ENCODE measurements at regions not wholly inside any gene's neighbourhood (a gene's known extent, or its start where the extent isn't known, plus 50 kb on each side); places are given as distances from the start of the nearest gene placed in this dataset.

- H3K4me1 ChIP-seq (ENCODE audit: control insufficient read depth in 1 of 2, insufficient read depth in 2 of 2, low read depth in 1 of 2, low read length in 1 of 2) = peaks cover 9 to 17% of the 10 kb centered on the region in 2 experiments; a peak in 3 of 4 replicates
- H3K4me2 ChIP-seq = no peak overlapping the region
- H3K4me3 ChIP-seq (ENCODE audit: low read depth in 2 of 2, low read length in 1 of 2) = no peak overlapping the region
- H3K27me3 ChIP-seq (ENCODE audit: insufficient read depth) = no peaks in the 10 kb centered on the region
- TF ChIP-seq MXI1 (IDR thresholded peaks at IDR 0.05; ENCODE audit: low read depth, low read length) (no peak), RXRA (IDR thresholded peaks at IDR 0.05; ENCODE audit: borderline replicate concordance, low read depth) (no peak), ELF1 (IDR thresholded peaks at IDR 0.05) (no peak), TEAD4 (IDR thresholded peaks at IDR 0.05; ENCODE audit: borderline replicate concordance, insufficient read depth) (no peak), EZH2phosphoT487 (IDR thresholded peaks at IDR 0.05; ENCODE audit: borderline replicate concordance, low read depth) (no peak), CHD2 (IDR thresholded peaks at IDR 0.05; ENCODE audit: low read length, partially characterized antibody) (no peak), YY1 (IDR thresholded peaks at IDR 0.05; ENCODE audit: low read depth) (no peak), CTCF (IDR thresholded peaks at IDR 0.05) (no peak)
- TF ChIP-seq, protein P1, sequence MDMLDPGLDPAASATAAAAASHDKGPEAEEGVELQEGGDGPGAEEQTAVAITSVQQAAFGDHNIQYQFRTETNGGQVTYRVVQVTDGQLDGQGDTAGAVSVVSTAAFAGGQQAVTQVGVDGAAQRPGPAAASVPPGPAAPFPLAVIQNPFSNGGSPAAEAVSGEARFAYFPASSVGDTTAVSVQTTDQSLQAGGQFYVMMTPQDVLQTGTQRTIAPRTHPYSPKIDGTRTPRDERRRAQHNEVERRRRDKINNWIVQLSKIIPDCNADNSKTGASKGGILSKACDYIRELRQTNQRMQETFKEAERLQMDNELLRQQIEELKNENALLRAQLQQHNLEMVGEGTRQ (IDR thresholded peaks at IDR 0.05; ENCODE audit: borderline replicate concordance, low read depth, low read length) = no peak
- no peaks in the 10 kb centered on the region for H4K20me1 ChIP-seq (ENCODE audit: insufficient read depth)
- peaks cover 4% of the 10 kb centered on the region for H3F3A ChIP-seq (replicated peaks; ENCODE audit: insufficient read depth)
- no peak overlapping the region for H2AFZ ChIP-seq (ENCODE audit: low read depth)
- H3K9me2 ChIP-seq = no peaks in the 10 kb centered on the region
- no peaks in the 10 kb centered on the region for H3K36me3 ChIP-seq (replicated peaks in 1 of 2; ENCODE audit: control insufficient read depth in 1 of 2, insufficient read depth in 2 of 2, low read length in 1 of 2)
- no peak for DNase-seq
- ChIA-PET CTCF (interaction anchor here (0.7 to 5.8 kb wide), 4 partner anchors 9 to 191 kb away, joined by 3 to 112 read pairs (median 26); no protein-coding TSS in a partner anchor), POLR2A (no interaction called here)
- 0 out of 4 replicates have a peak overlapping the region, but pooled peaks of 1 of the 2 experiments have one; percentile 13 for H3K27ac ChIP-seq (ENCODE audit: low read depth in 2 of 2, low read length in 1 of 2)
- no peaks in the 10 kb centered on the region; the same call in 1 of the 2 replicates for H3K9me3 ChIP-seq
- H3K9ac ChIP-seq = no peak overlapping the region
- no peaks in the 10 kb centered on the region for H3K79me2 ChIP-seq (ENCODE audit: insufficient read depth)
- 94% methylated on average over 19 of the region's 19 CpGs for WGBS (ENCODE audit: low lambda C conversion rate)
Measured at GRCh38 chr10:110356628-110357245, 52.0 kb upstream of the SMNDC1 start.

DNA sequence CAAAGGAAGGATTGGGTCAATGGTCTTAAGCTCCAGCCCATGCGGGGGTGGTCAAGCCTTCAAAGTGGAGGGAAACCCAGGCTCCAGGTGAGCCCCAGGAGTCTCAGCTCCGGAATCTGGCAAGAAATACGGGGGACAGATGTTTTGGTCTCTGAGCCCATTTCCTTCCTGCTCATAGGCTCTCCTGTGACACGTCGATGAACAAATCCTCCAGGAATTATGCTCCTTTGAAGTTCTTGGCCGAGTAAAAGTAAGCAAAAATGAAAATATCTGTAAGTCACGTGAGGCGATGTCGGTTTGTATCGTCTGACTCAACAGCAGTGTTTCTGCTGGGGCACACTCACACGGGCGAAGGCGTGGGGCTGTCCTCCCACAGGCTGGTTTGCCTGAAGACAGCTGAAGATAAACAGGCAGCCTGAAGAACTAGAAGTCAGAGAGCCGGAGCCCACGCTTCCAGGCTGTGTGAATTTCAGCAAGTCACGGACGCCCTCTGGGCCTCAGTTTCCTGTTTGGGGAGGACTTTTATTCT lies 52.6 kb upstream of the SMNDC1 start:
- ChIA-PET POLR2A (no interaction called here), CTCF (interaction anchor here (4.4 to 5.8 kb wide), 2 partner anchors 12 to 190 kb away, joined by 21 to 112 read pairs; no protein-coding TSS in a partner anchor)
- no peak overlapping the region for H3K4me3 ChIP-seq (ENCODE audit: low read depth in 2 of 2, low read length in 1 of 2)
- H3F3A ChIP-seq (replicated peaks; ENCODE audit: insufficient read depth) = peaks cover 4% of the 10 kb centered on the region
- H3K79me2 ChIP-seq (ENCODE audit: insufficient read depth) = no peaks in the 10 kb centered on the region
- H3K9ac ChIP-seq = no peak overlapping the region
- no peak for DNase-seq
- H3K27me3 ChIP-seq (ENCODE audit: insufficient read depth) = no peaks in the 10 kb centered on the region
- no peaks in the 10 kb centered on the region for H4K20me1 ChIP-seq (ENCODE audit: insufficient read depth)
- peaks cover 9 to 17% of the 10 kb centered on the region in 2 experiments; a peak in 3 of 4 replicates for H3K4me1 ChIP-seq (ENCODE audit: control insufficient read depth in 1 of 2, insufficient read depth in 2 of 2, low read depth in 1 of 2, low read length in 1 of 2)
- 52% methylated on average over 16 of the region's 17 CpGs for WGBS (ENCODE audit: low lambda C conversion rate)
- no peaks in the 10 kb centered on the region for H3K9me3 ChIP-seq
- H2AFZ ChIP-seq (ENCODE audit: low read depth) = no peak overlapping the region
- no peak overlapping the region for H3K4me2 ChIP-seq
- H3K27ac ChIP-seq (ENCODE audit: low read depth in 2 of 2, low read length in 1 of 2) = peak overlapping the region in 1 of 2 experiments; percentile 13; a peak in 1 of 4 replicates
- H3K9me2 ChIP-seq = no peaks in the 10 kb centered on the region
- no peaks in the 10 kb centered on the region for H3K36me3 ChIP-seq (replicated peaks in 1 of 2; ENCODE audit: control insufficient read depth in 1 of 2, insufficient read depth in 2 of 2, low read length in 1 of 2)
- TF ChIP-seq CHD2 (IDR thresholded peaks at IDR 0.05; ENCODE audit: low read length, partially characterized antibody) (no peak), SIN3A (IDR thresholded peaks at IDR 0.05; ENCODE audit: borderline replicate concordance, low read depth, low read length) (no peak), FOSL2 (IDR thresholded peaks at IDR 0.05; ENCODE audit: borderline replicate concordance, low read depth) (peak; percentile 51; the same call in 1 of the 2 replicates), MAX (IDR thresholded peaks at IDR 0.05; ENCODE audit: low read depth) (peak; percentile 79), TCF12 (IDR thresholded peaks at IDR 0.05) (peak; percentile 68), GATA2 (CRISPR knock-in tag; IDR thresholded peaks at IDR 0.05) (no peak), RAD21 (IDR thresholded peaks at IDR 0.05; ENCODE audit: low read length) (no peak), USF1 (IDR thresholded peaks at IDR 0.05; ENCODE audit: borderline replicate concordance, low read depth) (peak; percentile 89; the same call in 1 of the 2 replicates), RXRA (IDR thresholded peaks at IDR 0.05; ENCODE audit: borderline replicate concordance, low read depth) (peak; percentile 22; the same call in 1 of the 2 replicates), PBX3 (IDR thresholded peaks at IDR 0.05) (peak; percentile 43; the same call in 1 of the 2 replicates), RFX5 (IDR thresholded peaks at IDR 0.05; ENCODE audit: low read length) (no peak), SMC3 (IDR thresholded peaks at IDR 0.05; ENCODE audit: low read depth, low read length) (no peak), FOXM1 (IDR thresholded peaks at IDR 0.05; ENCODE audit: low read depth) (no peak), YY1 (IDR thresholded peaks at IDR 0.05; ENCODE audit: low read depth) (no peak)
